T47D (cell line): ENCODE measurements at regions not wholly inside any gene's neighbourhood (a gene's known extent, or its start where the extent isn't known, plus 50 kb on each side); places are given as distances from the start of the nearest gene placed in this dataset.
"Not testable (repeated sequence)": the region's sequence is repeated elsewhere in the genome, so short reads cannot be mapped to it uniquely, and the experiment has no call there.

Experiments
- DNase-seq, 2 experiments: peaks; one replicate each; pipeline versions ENCODE4 v3.0.0 to v3.0.0-alpha.2; 2011 to 2012; ENCODE audit warnings: low read depth in 1 of 2, low spot score in 1 of 2
- JUND ChIP-seq: IDR thresholded peaks from 2 replicates; pipeline ENCODE4 v1.6.1; 2012; ENCODE audit warnings: low read depth
- in situ Hi-C: cut with HindIII; loops from 2 replicates; pipeline ENCODE4 v1.10.0; 2016; ENCODE audit warnings: low sequenced_read_pairs, low pct_unique_long_range_greater_than_20kb

- no peak for TF ChIP-seq JUND
- in situ Hi-C loops, result no loop called here
- no peak for DNase-seq
Measured at GRCh38 chr2:121066526-121066925, 218.5 kb downstream of the TFCP2L1 start.

GRCh38 chr2:121068851-121069250 is 216.2 kb downstream of the TFCP2L1 start:
- TF ChIP-seq JUND, result no peak
- DNase-seq, result no peak
- in situ Hi-C loops, result no loop called here

- no peak for TF ChIP-seq JUND
- no peak for DNase-seq
- in situ Hi-C loops, result no loop called here
Measured at GRCh38 chr2:121069434-121069969, 215.5 kb downstream of the TFCP2L1 start.

- DNase-seq, in situ Hi-C loops: not testable (repeated sequence)
Measured at GRCh38 chr2:121070061-121070460, 214.9 kb downstream of the TFCP2L1 start.

- DNase-seq, result peak; percentile 35 to 57
- in situ Hi-C loops, result no loop called here
- TF ChIP-seq JUND, result no peak
Measured at GRCh38 chr2:121071034-121071504, 213.9 kb downstream of the TFCP2L1 start.

- in situ Hi-C loops, result no loop called here
Measured at GRCh38 chr2:121072784-121073183, 212.2 kb downstream of the TFCP2L1 start.

GRCh38 chr2:121073320-121074210 is 211.4 kb downstream of the TFCP2L1 start:
- in situ Hi-C loops, result no loop called here
- no peak for TF ChIP-seq JUND

More at GRCh38 chr2:121072784-121073183, 212.2 kb downstream of the TFCP2L1 start:
- no peak for TF ChIP-seq JUND
- DNase-seq, result no peak

GRCh38 chr2:121074293-121074932 is 210.6 kb downstream of the TFCP2L1 start:
- no peak for DNase-seq
- in situ Hi-C loops, result no loop called here
- no peak for TF ChIP-seq JUND

More at GRCh38 chr2:121073320-121074210, 211.4 kb downstream of the TFCP2L1 start:
- DNase-seq, result no peak

- TF ChIP-seq JUND, result no peak
- in situ Hi-C loops, result no loop called here
Measured at GRCh38 chr2:121075006-121075551, 209.9 kb downstream of the TFCP2L1 start.

GRCh38 chr2:121075641-121076497 is 209.1 kb downstream of the TFCP2L1 start:
- in situ Hi-C loops, result no loop called here
- no peak for DNase-seq
- TF ChIP-seq JUND, result no peak

More at GRCh38 chr2:121075006-121075551, 209.9 kb downstream of the TFCP2L1 start:
- DNase-seq, result peak in 1 of 2 experiments; percentile 86

- TF ChIP-seq JUND, result no peak
- in situ Hi-C loops, result no loop called here
- no peak for DNase-seq
Measured at GRCh38 chr2:121076498-121076820, 208.5 kb downstream of the TFCP2L1 start.
